ENCODE measurements at regions not wholly inside any gene's neighbourhood (a gene's known extent, or its start where the extent isn't known, plus 50 kb on each side); places are given as distances from the start of the nearest gene placed in this dataset.
"Not testable (repeated sequence)": the region's sequence is repeated elsewhere in the genome, so short reads cannot be mapped to it uniquely, and the experiment has no call there.

GRCh38 chr6:74357321-74357720 lies 661.3 kb downstream of the CD109 start:
- no peak for DNase-seq

GRCh38 chr6:74356391-74356790 lies 660.4 kb downstream of the CD109 start:
- no peak for DNase-seq

GRCh38 chr6:74346936-74347535 lies 651.0 kb downstream of the CD109 start:
- peak; percentile 46 for DNase-seq

GRCh38 chr6:74343804-74344203 lies 647.8 kb downstream of the CD109 start:
- DNase-seq: no peak

- DNase-seq: not testable (repeated sequence)
Observed at GRCh38 chr6:74343321-74343720, 647.3 kb downstream of the CD109 start.

GRCh38 chr6:74334722-74335121 lies 638.7 kb downstream of the CD109 start:
- DNase-seq: no peak

GRCh38 chr6:74333406-74333805 lies 637.4 kb downstream of the CD109 start:
- DNase-seq: no peak

- no peak for DNase-seq
Observed at GRCh38 chr6:74320715-74321114, 624.7 kb downstream of the CD109 start.

- no peak for DNase-seq
Observed at GRCh38 chr6:74320074-74320473, 624.1 kb downstream of the CD109 start.

GRCh38 chr6:74319292-74319691 lies 623.3 kb downstream of the CD109 start:
- DNase-seq: no peak

- no peak for DNase-seq
Observed at GRCh38 chr6:74318738-74319137, 622.7 kb downstream of the CD109 start.

GRCh38 chr6:74312081-74312480 lies 616.1 kb downstream of the CD109 start:
- DNase-seq: peak; percentile 22

- DNase-seq: no peak
Observed at GRCh38 chr6:74311431-74311830, 615.4 kb downstream of the CD109 start.

GRCh38 chr6:74289884-74290283 lies 593.9 kb downstream of the CD109 start:
- DNase-seq: no peak

- no peak for DNase-seq
Observed at GRCh38 chr6:74287932-74288331, 591.9 kb downstream of the CD109 start.

GRCh38 chr6:74287441-74287840 lies 591.4 kb downstream of the CD109 start:
- DNase-seq: no peak

GRCh38 chr6:74284284-74284683 lies 588.3 kb downstream of the CD109 start:
- peak; percentile 46 for DNase-seq

- no peak for DNase-seq
Observed at GRCh38 chr6:74283532-74283931, 587.5 kb downstream of the CD109 start.

- no peak for DNase-seq
Observed at GRCh38 chr6:74282143-74282689, 586.2 kb downstream of the CD109 start.

GRCh38 chr6:74280130-74280692 lies 584.2 kb downstream of the CD109 start:
- DNase-seq: no peak

GRCh38 chr6:74277777-74278186 lies 581.8 kb downstream of the CD109 start:
- DNase-seq: peak; percentile 86

- DNase-seq: no peak
Observed at GRCh38 chr6:74273541-74273940, 577.5 kb downstream of the CD109 start.

GRCh38 chr6:74269600-74269858 lies 573.5 kb downstream of the CD109 start:
- no peak for DNase-seq

- no peak for DNase-seq
Observed at GRCh38 chr6:74268815-74269599, 573.0 kb downstream of the CD109 start.
